OCI-LY1 (cell line): ENCODE measurements at regions not wholly inside any gene's neighbourhood (a gene's known extent, or its start where the extent isn't known, plus 50 kb on each side); places are given as distances from the start of the nearest gene placed in this dataset.

ENCODE experiments used
- H2AFZ ChIP-seq: fragments of 200-600 bp; sonication (generic), shearing (Covaris generic); 2 replicates; pipeline ENCODE4 v1.6.0; 2014; ENCODE audit warnings: antibody characterized with exemption, mild to moderate bottlenecking, low read length
- H3F3A ChIP-seq: fragments of 200-600 bp; sonication (generic), shearing (Covaris generic); 2 replicates; pipeline ENCODE4 v1.6.0; 2014; ENCODE audit warnings: mild to moderate bottlenecking, antibody characterized with exemption, low read length, moderate library complexity; ENCODE audit not compliant: insufficient read depth
- H3K27ac ChIP-seq: fragments of 200-600 bp; sonication (generic); 2 replicates; pipeline ENCODE4 v1.5.1; 2014; ENCODE audit warnings: low read length, mixed run types, mild to moderate bottlenecking, low read depth; ENCODE audit not compliant: poor library complexity, severe bottlenecking
- H3K27me3 ChIP-seq: fragments of 200-600 bp; sonication (generic); 2 replicates; pipeline ENCODE4 v1.6.0; 2014; ENCODE audit warnings: antibody characterized with exemption, mild to moderate bottlenecking, low read length, moderate library complexity; ENCODE audit not compliant: insufficient read depth
- H3K36me3 ChIP-seq: fragments of 200-600 bp; sonication (generic); 2 replicates; pipeline ENCODE4 v1.6.1; 2014; ENCODE audit warnings: mild to moderate bottlenecking, antibody characterized with exemption, low read length, moderate library complexity, mixed read lengths; ENCODE audit not compliant: insufficient read depth
- H3K4me1 ChIP-seq: fragments of 200-600 bp; sonication (generic); 2 replicates; pipeline ENCODE4 v1.5.1; 2014; ENCODE audit warnings: mild to moderate bottlenecking, low read length, moderate library complexity; ENCODE audit not compliant: insufficient read depth, severe bottlenecking
- H3K4me2 ChIP-seq: fragments of 200-600 bp; sonication (generic), shearing (Covaris generic); 2 replicates; pipeline ENCODE4 v1.6.1; 2014; ENCODE audit warnings: low read length
- H3K4me3 ChIP-seq: fragments of 200-600 bp; sonication (generic); 2 replicates; pipeline ENCODE4 v1.5.1; 2014; ENCODE audit warnings: low read length, low read depth, mild to moderate bottlenecking, mixed read lengths; ENCODE audit not compliant: poor library complexity, severe bottlenecking
- H3K79me2 ChIP-seq: fragments of 200-600 bp; shearing (Covaris generic); 2 replicates; pipeline ENCODE4 v1.6.1; 2016; ENCODE audit warnings: mixed run types, low read length, mixed read lengths; ENCODE audit not compliant: insufficient read depth
- H3K9ac ChIP-seq: fragments of 200-600 bp; sonication (generic), shearing (Covaris generic); 2 replicates; pipeline ENCODE4 v1.6.1; 2014; ENCODE audit warnings: mild to moderate bottlenecking, low read length, mixed read lengths
- H3K9me2 ChIP-seq: fragments of 200-600 bp; sonication (generic), shearing (Covaris generic); 2 replicates; pipeline ENCODE4 v1.6.1; 2014; ENCODE audit warnings: low read depth, mild to moderate bottlenecking, low read length, mixed read lengths
- H3K9me3 ChIP-seq: fragments of 200-600 bp; shearing (Covaris generic); 2 replicates; pipeline ENCODE4 v1.6.1; 2014; ENCODE audit warnings: low read length, mixed read lengths
- H4K20me1 ChIP-seq: fragments of 200-600 bp; sonication (generic), shearing (Covaris generic); 2 replicates; pipeline ENCODE4 v1.6.0; 2016; ENCODE audit warnings: mild to moderate bottlenecking, low read length; ENCODE audit not compliant: insufficient read depth
- EZH2 ChIP-seq: fragments of 200-600 bp; sonication (generic), shearing (Covaris generic); IDR thresholded peaks from 2 replicates; pipeline ENCODE4 v1.8.0; 2017; ENCODE audit warnings: borderline replicate concordance, mixed run types, mild to moderate bottlenecking, antibody characterized with exemption, low read length, moderate library complexity, mixed read lengths
- TF ChIP-seq, protein P1 (sequence below): fragments of 200-600 bp; sonication (generic), shearing (Covaris generic); IDR thresholded peaks from 2 replicates; pipeline ENCODE4 v1.5.1; 2017; ENCODE audit warnings: mild to moderate bottlenecking, antibody characterized with exemption, low read length, moderate library complexity, mixed read lengths

DNA sequence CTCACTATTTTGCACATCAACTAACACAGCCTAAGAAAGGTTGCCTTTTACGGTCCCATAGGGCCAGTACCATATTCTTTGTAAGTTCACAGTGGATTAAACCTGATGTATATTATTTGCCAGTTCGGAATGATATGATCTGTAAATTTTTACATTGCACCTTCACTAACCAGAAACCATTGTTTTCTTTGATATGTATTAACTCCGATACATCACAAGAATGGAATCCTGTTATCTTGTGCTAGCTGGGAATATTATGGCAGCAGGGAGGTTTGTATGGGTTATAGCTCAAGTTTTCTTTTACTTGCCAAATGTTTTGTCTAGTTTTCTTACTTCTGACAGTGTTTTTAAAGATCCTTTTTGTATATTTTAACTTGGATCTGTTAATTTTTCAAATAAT, 51.4 kb upstream of the S1PR1 start:
- no peak overlapping the region for H2AFZ ChIP-seq
- H3K27ac ChIP-seq = no peak overlapping the region
- no peaks in the 10 kb centered on the region for H4K20me1 ChIP-seq
- no peak overlapping the region for H3K4me2 ChIP-seq
- H3K9me3 ChIP-seq = no peaks in the 10 kb centered on the region
- H3F3A ChIP-seq = no peaks in the 10 kb centered on the region
- TF ChIP-seq, protein P1, sequence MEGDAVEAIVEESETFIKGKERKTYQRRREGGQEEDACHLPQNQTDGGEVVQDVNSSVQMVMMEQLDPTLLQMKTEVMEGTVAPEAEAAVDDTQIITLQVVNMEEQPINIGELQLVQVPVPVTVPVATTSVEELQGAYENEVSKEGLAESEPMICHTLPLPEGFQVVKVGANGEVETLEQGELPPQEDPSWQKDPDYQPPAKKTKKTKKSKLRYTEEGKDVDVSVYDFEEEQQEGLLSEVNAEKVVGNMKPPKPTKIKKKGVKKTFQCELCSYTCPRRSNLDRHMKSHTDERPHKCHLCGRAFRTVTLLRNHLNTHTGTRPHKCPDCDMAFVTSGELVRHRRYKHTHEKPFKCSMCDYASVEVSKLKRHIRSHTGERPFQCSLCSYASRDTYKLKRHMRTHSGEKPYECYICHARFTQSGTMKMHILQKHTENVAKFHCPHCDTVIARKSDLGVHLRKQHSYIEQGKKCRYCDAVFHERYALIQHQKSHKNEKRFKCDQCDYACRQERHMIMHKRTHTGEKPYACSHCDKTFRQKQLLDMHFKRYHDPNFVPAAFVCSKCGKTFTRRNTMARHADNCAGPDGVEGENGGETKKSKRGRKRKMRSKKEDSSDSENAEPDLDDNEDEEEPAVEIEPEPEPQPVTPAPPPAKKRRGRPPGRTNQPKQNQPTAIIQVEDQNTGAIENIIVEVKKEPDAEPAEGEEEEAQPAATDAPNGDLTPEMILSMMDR = no peak
- no peak for TF ChIP-seq EZH2
- H3K27me3 ChIP-seq = no peaks in the 10 kb centered on the region
- H3K4me1 ChIP-seq = no peaks in the 10 kb centered on the region
- no peak overlapping the region for H3K9ac ChIP-seq
- no peaks in the 10 kb centered on the region for H3K9me2 ChIP-seq
- H3K79me2 ChIP-seq = no peaks in the 10 kb centered on the region
- H3K36me3 ChIP-seq = no peaks in the 10 kb centered on the region
- no peak overlapping the region for H3K4me3 ChIP-seq

DNA sequence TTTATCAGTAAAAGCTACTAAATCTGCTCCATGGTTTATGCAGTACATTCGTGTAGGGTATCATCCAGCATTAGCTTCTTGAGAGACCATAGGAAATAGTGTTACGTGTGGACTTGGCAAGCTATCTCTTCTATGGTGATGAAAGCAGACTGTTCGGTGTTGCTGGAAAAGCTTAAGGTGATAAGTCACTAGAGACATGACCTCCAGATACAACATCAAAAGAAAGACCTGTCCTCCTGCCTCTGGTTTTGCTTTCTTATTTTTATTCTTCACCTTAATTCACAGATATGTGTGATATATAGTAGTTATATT, 53.5 kb upstream of the S1PR1 start:
- no peak overlapping the region for H3K4me3 ChIP-seq
- H3K36me3 ChIP-seq = no peaks in the 10 kb centered on the region
- no peaks in the 10 kb centered on the region for H3K9me2 ChIP-seq
- H3K27ac ChIP-seq = no peak overlapping the region
- no peaks in the 10 kb centered on the region for H3F3A ChIP-seq
- H2AFZ ChIP-seq = no peak overlapping the region
- H3K9me3 ChIP-seq = no peaks in the 10 kb centered on the region
- H3K4me2 ChIP-seq = no peak overlapping the region
- peaks cover 12% of the 10 kb centered on the region for H3K4me1 ChIP-seq
- no peak overlapping the region for H3K9ac ChIP-seq
- no peaks in the 10 kb centered on the region for H4K20me1 ChIP-seq
- H3K79me2 ChIP-seq = no peaks in the 10 kb centered on the region
- H3K27me3 ChIP-seq = no peaks in the 10 kb centered on the region
- TF ChIP-seq EZH2 = no peak
- TF ChIP-seq, protein P1 = no peak

DNA sequence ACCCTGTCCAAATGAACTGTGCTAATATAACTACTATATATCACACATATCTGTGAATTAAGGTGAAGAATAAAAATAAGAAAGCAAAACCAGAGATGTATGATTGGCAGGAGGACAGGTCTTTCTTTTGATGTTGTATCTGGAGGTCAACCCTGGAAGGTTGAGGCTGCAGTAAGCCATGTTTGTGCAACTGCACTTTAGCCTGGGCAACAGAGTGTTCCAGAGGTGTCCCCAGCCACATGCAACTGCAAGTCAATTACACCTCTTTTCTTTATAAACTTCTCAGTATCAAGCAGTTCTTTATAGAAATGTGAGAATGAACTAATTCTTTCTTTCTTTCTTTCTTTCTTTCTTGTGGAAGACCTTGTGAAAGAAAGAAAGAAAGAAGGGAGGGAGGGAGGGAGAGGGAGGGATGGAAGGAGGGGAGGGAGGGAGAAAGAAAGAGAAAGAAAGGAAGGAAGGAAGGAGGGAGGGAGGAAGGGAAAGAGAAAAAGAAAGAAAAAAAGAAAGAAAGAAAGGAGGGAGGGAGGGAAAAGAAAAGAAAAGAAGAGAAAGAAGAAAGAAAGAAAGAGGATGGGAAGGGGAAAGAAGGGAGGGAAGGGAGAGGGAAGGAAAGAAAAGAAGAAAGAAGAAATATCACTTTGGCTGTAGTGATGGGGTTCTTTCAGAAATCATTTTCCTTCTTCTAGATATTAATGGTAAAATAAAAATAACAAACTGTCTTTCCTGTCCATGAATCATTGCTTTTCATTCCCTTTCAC, 54.0 kb upstream of the S1PR1 start:
- H2AFZ ChIP-seq = no peak overlapping the region
- H3K27ac ChIP-seq = no peak overlapping the region
- H3K79me2 ChIP-seq = no peaks in the 10 kb centered on the region
- H3K4me3 ChIP-seq = no peak overlapping the region
- H3K36me3 ChIP-seq = no peaks in the 10 kb centered on the region
- H3K9me2 ChIP-seq = no peaks in the 10 kb centered on the region
- TF ChIP-seq, protein P1 = no peak
- TF ChIP-seq EZH2 = no peak
- H3F3A ChIP-seq = no peaks in the 10 kb centered on the region
- no peak overlapping the region for H3K9ac ChIP-seq
- peaks cover 14% of the 10 kb centered on the region for H3K4me1 ChIP-seq
- no peaks in the 10 kb centered on the region for H3K9me3 ChIP-seq
- H3K27me3 ChIP-seq = no peaks in the 10 kb centered on the region
- no peaks in the 10 kb centered on the region for H4K20me1 ChIP-seq
- no peak overlapping the region for H3K4me2 ChIP-seq
